ENCODE measurements at regions not wholly inside any gene's neighbourhood (a gene's known extent, or its start where the extent isn't known, plus 50 kb on each side); places are given as distances from the start of the nearest gene placed in this dataset.

GRCh38 chr5:85288914-85289313, 904.2 kb upstream of the EDIL3 start:
- Histone ChIP-seq H3K27me3 (ENCODE audit: insufficient read depth, low read depth) (no peaks in the 10 kb centered on the region), H4K20me1 (ENCODE audit: insufficient read depth) (no peaks in the 10 kb centered on the region), H3K79me2 (ENCODE audit: low read depth) (no peaks in the 10 kb centered on the region), H2AFZ (no peak overlapping the region), H3K36me3 (ENCODE audit: low read depth) (no peaks in the 10 kb centered on the region), H3K9me2 (ENCODE audit: insufficient read depth) (no peaks in the 10 kb centered on the region), H3K9me3 (ENCODE audit: insufficient read depth, low read depth) (no peaks in the 10 kb centered on the region), H3K27ac (no peak overlapping the region), H3K4me1 (replicated peaks; ENCODE audit: insufficient read depth) (no peaks in the 10 kb centered on the region), H3K4me2 (no peak overlapping the region), H3K4me3 (no peak overlapping the region), H3F3A (ENCODE audit: insufficient read depth, low read depth) (no peaks in the 10 kb centered on the region)
- BruUV-seq (replicated peaks): no TSS peak
- no peak for TF ChIP-seq EZH2 (IDR thresholded peaks at IDR 0.05; ENCODE audit: low read depth)
- no peak for TF ChIP-seq CTCF (conservative IDR thresholded peaks at IDR 0.05)
- ChIA-PET POLR2A (ENCODE audit: unreplicated experiment) (no interaction called here), CTCF (no interaction called here)
- intact Hi-C loops (cut with micrococcal nuclease; ENCODE audit: unreplicated experiment): no loop called here
- DNase-seq: no peak

- H3K36me3 ChIP-seq (ENCODE audit: low read depth): no peaks in the 10 kb centered on the region
- intact Hi-C loops (cut with micrococcal nuclease; ENCODE audit: unreplicated experiment): no loop called here
- no peaks in the 10 kb centered on the region for H3K79me2 ChIP-seq (ENCODE audit: low read depth)
- H3F3A ChIP-seq (ENCODE audit: insufficient read depth, low read depth): no peaks in the 10 kb centered on the region
- H2AFZ ChIP-seq: peak overlapping the region; percentile 69; the same call in 1 of the 2 replicates
- BruUV-seq (replicated peaks): no TSS peak
- no peak overlapping the region for H3K27ac ChIP-seq
- ChIA-PET POLR2A (ENCODE audit: unreplicated experiment) (no interaction called here), CTCF (no interaction called here)
- peak overlapping the region; percentile 42; the same call in 1 of the 2 replicates for H3K4me2 ChIP-seq
- no peak for DNase-seq
- H3K9me2 ChIP-seq (ENCODE audit: insufficient read depth): no peaks in the 10 kb centered on the region
- no peak for TF ChIP-seq EZH2 (IDR thresholded peaks at IDR 0.05; ENCODE audit: low read depth)
- TF ChIP-seq CTCF (conservative IDR thresholded peaks at IDR 0.05): no peak
- H3K4me1 ChIP-seq (replicated peaks; ENCODE audit: insufficient read depth): no peaks in the 10 kb centered on the region
- no peaks in the 10 kb centered on the region for H3K27me3 ChIP-seq (ENCODE audit: insufficient read depth, low read depth)
- H3K4me3 ChIP-seq: no peak overlapping the region
- H4K20me1 ChIP-seq (ENCODE audit: insufficient read depth): no peaks in the 10 kb centered on the region
- H3K9me3 ChIP-seq (ENCODE audit: insufficient read depth, low read depth): no peaks in the 10 kb centered on the region
These were observed 908.6 kb upstream of the EDIL3 start for GRCh38 chr5:85293145-85293785.

GRCh38 chr5:85304524-85304923, 919.8 kb upstream of the EDIL3 start:
- H2AFZ ChIP-seq: no peak overlapping the region
- no peak overlapping the region for H3K4me2 ChIP-seq
- no peaks in the 10 kb centered on the region for H3K79me2 ChIP-seq (ENCODE audit: low read depth)
- no peaks in the 10 kb centered on the region for H4K20me1 ChIP-seq (ENCODE audit: insufficient read depth)
- no peaks in the 10 kb centered on the region for H3K27me3 ChIP-seq (ENCODE audit: insufficient read depth, low read depth)
- DNase-seq: no peak
- TF ChIP-seq EZH2 (IDR thresholded peaks at IDR 0.05; ENCODE audit: low read depth) (no peak), CTCF (conservative IDR thresholded peaks at IDR 0.05) (no peak)
- no peak overlapping the region for H3K4me3 ChIP-seq
- H3K36me3 ChIP-seq (ENCODE audit: low read depth): no peaks in the 10 kb centered on the region
- H3K4me1 ChIP-seq (replicated peaks; ENCODE audit: insufficient read depth): no peaks in the 10 kb centered on the region
- no peaks in the 10 kb centered on the region for H3K9me3 ChIP-seq (ENCODE audit: insufficient read depth, low read depth)
- H3K27ac ChIP-seq: no peak overlapping the region
- intact Hi-C loops (cut with micrococcal nuclease; ENCODE audit: unreplicated experiment): no loop called here
- POLR2A ChIA-PET (ENCODE audit: unreplicated experiment): no interaction called here
- BruUV-seq (replicated peaks): no TSS peak
- H3F3A ChIP-seq (ENCODE audit: insufficient read depth, low read depth): no peaks in the 10 kb centered on the region
- no peaks in the 10 kb centered on the region for H3K9me2 ChIP-seq (ENCODE audit: insufficient read depth)
- CTCF ChIA-PET: no interaction called here
